Stomach (tissue), 4 donors: ENCODE measurements at regions not wholly inside any gene's neighbourhood (a gene's known extent, or its start where the extent isn't known, plus 50 kb on each side); places are given as distances from the start of the nearest gene placed in this dataset.

Experiments used
- CTCF ChIP-seq, 7 experiments: fragments of 450-650 bp in 4 of 7; fragments of 200-600 bp in 3 of 7; sonication (generic) in 3 of 7; IDR thresholded peaks; one replicate each; pipeline ENCODE4 v1.5.1; 2016 to 2019; ENCODE audit warnings: antibody characterized with exemption in 7 of 7, control low read depth in 2 of 7, mild to moderate bottlenecking in 1 of 7
- EP300 ChIP-seq: sonication (generic); formaldehyde crosslinking; IDR thresholded peaks from one replicate; pipeline ENCODE4 v1.6.1; 2017; ENCODE audit warnings: antibody characterized with exemption
- POLR2A ChIP-seq, 4 donors: fragments of 450-650 bp; IDR thresholded peaks; one replicate each; pipeline ENCODE4 v1.6.1; 2016; ENCODE audit warnings: antibody characterized with exemption in 4 of 4, control low read depth in 2 of 4, mild to moderate bottlenecking in 1 of 4, moderate library complexity in 1 of 4
- POLR2AphosphoS5 ChIP-seq, 3 donors: sonication (generic); formaldehyde crosslinking; IDR thresholded peaks; one replicate each; pipeline ENCODE4 v1.6.1; 2016; ENCODE audit warnings: antibody characterized with exemption in 3 of 3

- TF ChIP-seq CTCF (IDR thresholded peaks at IDR 0.05) (no peak), POLR2A (IDR thresholded peaks at IDR 0.05) (no peak), POLR2AphosphoS5 (IDR thresholded peaks at IDR 0.05) (no peak), EP300 (no peak)
Observed at GRCh38 chr9:16252616-16253015, 617.9 kb downstream of the BNC2 start.
